ENCODE measurements at regions not wholly inside any gene's neighbourhood (a gene's known extent, or its start where the extent isn't known, plus 50 kb on each side); places are given as distances from the start of the nearest gene placed in this dataset.

GRCh38 chr2:225340923-225341322 is 58.6 kb upstream of the NYAP2 start:
- no peak for DNase-seq (ENCODE audit: low spot score)
- no peak for TF ChIP-seq CTCF (IDR thresholded peaks at IDR 0.05; ENCODE audit: extremely low read depth, missing control alignments)

- DNase-seq (ENCODE audit: low spot score) = no peak
- no peak for TF ChIP-seq CTCF (IDR thresholded peaks at IDR 0.05; ENCODE audit: extremely low read depth, missing control alignments)
Observed at GRCh38 chr2:225337183-225337582, 62.3 kb upstream of the NYAP2 start.

- DNase-seq (ENCODE audit: low spot score) = no peak
- no peak for TF ChIP-seq CTCF (IDR thresholded peaks at IDR 0.05; ENCODE audit: extremely low read depth, missing control alignments)
Observed at GRCh38 chr2:225334514-225334913, 65.0 kb upstream of the NYAP2 start.

- DNase-seq (ENCODE audit: low spot score) = no peak
- TF ChIP-seq CTCF (IDR thresholded peaks at IDR 0.05; ENCODE audit: extremely low read depth, missing control alignments) = no peak
Observed at GRCh38 chr2:225328192-225328591, 71.3 kb upstream of the NYAP2 start.

- no peak for TF ChIP-seq CTCF (IDR thresholded peaks at IDR 0.05; ENCODE audit: extremely low read depth, missing control alignments)
- no peak for DNase-seq (ENCODE audit: low spot score)
Observed at GRCh38 chr2:225326969-225327368, 72.5 kb upstream of the NYAP2 start.

- TF ChIP-seq CTCF (IDR thresholded peaks at IDR 0.05; ENCODE audit: extremely low read depth, missing control alignments) = no peak
- no peak for DNase-seq (ENCODE audit: low spot score)
Observed at GRCh38 chr2:225319872-225320271, 79.6 kb upstream of the NYAP2 start.

GRCh38 chr2:225318440-225318839 is 81.1 kb upstream of the NYAP2 start:
- DNase-seq (ENCODE audit: low spot score) = no peak
- no peak for TF ChIP-seq CTCF (IDR thresholded peaks at IDR 0.05; ENCODE audit: extremely low read depth, missing control alignments)
